ENCODE measurements at regions not wholly inside any gene's neighbourhood (a gene's known extent, or its start where the extent isn't known, plus 50 kb on each side); places are given as distances from the start of the nearest gene placed in this dataset.
"Not testable (repeated sequence)": the region's sequence is repeated elsewhere in the genome, so short reads cannot be mapped to it uniquely, and the experiment has no call there.

- Histone ChIP-seq H3K9me3 (no peaks in the 10 kb centered on the region), H3K27ac (no peak overlapping the region), H3K27me3 (no peaks in the 10 kb centered on the region), H3K4me3 (no peak overlapping the region), H3K4me1 (no peaks in the 10 kb centered on the region), H3K36me3 (no peaks in the 10 kb centered on the region)
- ATAC-seq, result no peak
- no peak for DNase-seq
- intact Hi-C loops (cut with DNase I), result no loop called here
- TF ChIP-seq CTCF (IDR thresholded peaks at IDR 0.05), result no peak
- no peak for TF ChIP-seq POLR2A (IDR thresholded peaks at IDR 0.05)
Observed at GRCh38 chr13:103614761-103615160, 548.5 kb upstream of the SLC10A2 start.

- ATAC-seq, result no peak
- WGBS (ENCODE audit: insufficient coverage, low coverage, low lambda C conversion rate, missing lambda C conversion rate), result 40% methylated on average over 1 of the region's 1 CpG
- no peaks in the 10 kb centered on the region for H3K27me3 ChIP-seq
- no peaks in the 10 kb centered on the region for H3K36me3 ChIP-seq
- H3K4me3 ChIP-seq, result no peak overlapping the region
- TF ChIP-seq POLR2A (IDR thresholded peaks at IDR 0.05), result no peak
- TF ChIP-seq CTCF (IDR thresholded peaks at IDR 0.05), result no peak
- H3K9me3 ChIP-seq, result no peaks in the 10 kb centered on the region
- H3K4me1 ChIP-seq, result no peaks in the 10 kb centered on the region
- DNase-seq, result no peak
- no peak overlapping the region for H3K27ac ChIP-seq
- intact Hi-C loops (cut with DNase I), result no loop called here
Observed at GRCh38 chr13:103607995-103608394, 541.8 kb upstream of the SLC10A2 start.

- Histone ChIP-seq H3K27ac (no peak overlapping the region), H3K4me3 (no peak overlapping the region), H3K27me3 (no peaks in the 10 kb centered on the region), H3K4me1 (no peaks in the 10 kb centered on the region), H3K36me3 (no peaks in the 10 kb centered on the region), H3K9me3 (no peaks in the 10 kb centered on the region)
- WGBS (ENCODE audit: insufficient coverage, low coverage, low lambda C conversion rate, missing lambda C conversion rate), result 86% methylated on average over 5 of the region's 16 CpGs
- intact Hi-C loops (cut with DNase I), result no loop called here
- ATAC-seq (no peak), DNase-seq (no peak)
- TF ChIP-seq POLR2A (IDR thresholded peaks at IDR 0.05) (no peak), CTCF (IDR thresholded peaks at IDR 0.05) (no peak)
Observed at GRCh38 chr13:103605546-103606326, 539.5 kb upstream of the SLC10A2 start.

GRCh38 chr13:103599870-103600269 is 533.7 kb upstream of the SLC10A2 start:
- H3K9me3 ChIP-seq; H3K27ac ChIP-seq; H3K36me3 ChIP-seq; intact Hi-C loops (cut with DNase I); DNase-seq; H3K4me3 ChIP-seq; H3K4me1 ChIP-seq; ATAC-seq; H3K27me3 ChIP-seq: not testable (repeated sequence)
- WGBS (ENCODE audit: insufficient coverage, low coverage, low lambda C conversion rate, missing lambda C conversion rate), result no CpG with 5 or more reads among the region's 26 CpGs

- TF ChIP-seq POLR2A (IDR thresholded peaks at IDR 0.05), result no peak
- no peak for TF ChIP-seq CTCF (IDR thresholded peaks at IDR 0.05)
- DNase-seq (no peak), ATAC-seq (no peak)
- intact Hi-C loops (cut with DNase I), result no loop called here
- Histone ChIP-seq H3K4me3 (no peak overlapping the region), H3K9me3 (no peaks in the 10 kb centered on the region), H3K27me3 (no peaks in the 10 kb centered on the region), H3K4me1 (no peaks in the 10 kb centered on the region), H3K27ac (no peak overlapping the region), H3K36me3 (no peaks in the 10 kb centered on the region)
Observed at GRCh38 chr13:103598671-103599070, 532.5 kb upstream of the SLC10A2 start.

Data from right lobe of liver (tissue), 6 donors.